IMR-90 (cell line): ENCODE measurements at regions not wholly inside any gene's neighbourhood (a gene's known extent, or its start where the extent isn't known, plus 50 kb on each side); places are given as distances from the start of the nearest gene placed in this dataset.

Experiments used
- ATAC-seq: fragments of 200-7000 bp; cut with Tn5 transposase; 2 replicates; pipeline ENCODE4 v1.9.1; 2020; ENCODE audit warnings: low read depth, mild to moderate bottlenecking, moderate library complexity
- BruUV-seq: library from RNA; stranded (reverse); fragments of 400-500 nt; replicated peaks from 2 replicates; lab custom pipeline; 2021; lab: Mats Ljungman, UMichigan
- CTCF ChIA-PET: fragments of 300-600 bp; formaldehyde crosslinking; extraction: SDS; loops from one replicate; lab custom pipeline; 2021; ENCODE audit warnings: antibody characterized with exemption; lab: Yijun Ruan, JAX
- POLR2A ChIA-PET: fragments of 300-600 bp; sonication (Branson Sonifier 250); formaldehyde crosslinking; loops from one replicate; lab custom pipeline; 2022; ENCODE audit warnings: antibody characterized with exemption; ENCODE audit not compliant: unreplicated experiment; lab: Charles Lee
- DNase-seq: peaks from one replicate; pipeline ENCODE4 v3.0.0; 2013
- H2AFZ ChIP-seq: replicated peaks from 2 replicates; pipeline ENCODE3; 2013; ENCODE audit warnings: low read length, mild to moderate bottlenecking; ENCODE audit not compliant: poor library complexity
- H2AK5ac ChIP-seq: 2 replicates; pipeline ENCODE4 v1.6.1; 2013; ENCODE audit warnings: low read depth, low read length, inconsistent platforms
- H2AK9ac ChIP-seq: replicated peaks from 2 replicates; pipeline ENCODE3; 2013; ENCODE audit warnings: mild to moderate bottlenecking, low read depth, low read length, moderate library complexity; ENCODE audit not compliant: poor library complexity
- H2BK120ac ChIP-seq: 2 replicates; pipeline ENCODE4 v1.6.1; 2013; ENCODE audit warnings: low read depth, low read length, inconsistent platforms
- H2BK15ac ChIP-seq: 3 replicates; pipeline ENCODE4 v1.6.1; 2013; ENCODE audit warnings: low read depth, low read length, inconsistent platforms
- H2BK20ac ChIP-seq: 2 replicates; pipeline ENCODE4 v1.6.1; 2013; ENCODE audit warnings: low read depth, mild to moderate bottlenecking, inconsistent platforms, low read length, moderate library complexity
- H2BK5ac ChIP-seq: 2 replicates; pipeline ENCODE4 v1.6.1; 2013; ENCODE audit warnings: mild to moderate bottlenecking, low read depth, low read length, inconsistent platforms; ENCODE audit not compliant: poor library complexity, severe bottlenecking
- H3K14ac ChIP-seq: replicated peaks from 2 replicates; pipeline ENCODE4 v1.6.1; 2013; ENCODE audit warnings: low read depth, low read length, inconsistent platforms
- H3K18ac ChIP-seq: 2 replicates; pipeline ENCODE4 v1.6.1; 2013; ENCODE audit warnings: low read depth, low read length, control low read depth
- H3K23ac ChIP-seq: 2 replicates; pipeline ENCODE4 v1.6.1; 2013; ENCODE audit warnings: low read depth, low read length, inconsistent platforms
- H3K27ac ChIP-seq: 2 replicates; pipeline ENCODE4 v1.5.1; 2013; ENCODE audit warnings: mild to moderate bottlenecking, control low read depth, low read length; ENCODE audit not compliant: insufficient read depth
- H3K27me3 ChIP-seq: 2 replicates; pipeline ENCODE4 v1.6.1; 2013; ENCODE audit warnings: low read length; ENCODE audit not compliant: control insufficient read depth, insufficient read depth
- H3K36me3 ChIP-seq: 2 replicates; pipeline ENCODE4 v1.6.1; 2013; ENCODE audit warnings: low read length, mixed read lengths; ENCODE audit not compliant: control insufficient read depth, insufficient read depth
- H3K4ac ChIP-seq: 2 replicates; pipeline ENCODE4 v1.6.1; 2013; ENCODE audit warnings: low read depth, low read length, inconsistent platforms
- H3K4me1 ChIP-seq: 2 replicates; pipeline ENCODE4 v1.6.1; 2013; ENCODE audit warnings: low read length, mixed read lengths; ENCODE audit not compliant: control insufficient read depth, insufficient read depth
- H3K4me2 ChIP-seq: 2 replicates; pipeline ENCODE4 v1.6.1; 2013; ENCODE audit warnings: low read depth, mild to moderate bottlenecking, control low read depth, low read length, moderate library complexity
- H3K4me3 ChIP-seq: 2 replicates; pipeline ENCODE4 v1.5.1; 2013; ENCODE audit warnings: low read depth, mild to moderate bottlenecking, control low read depth, low read length, moderate library complexity; ENCODE audit not compliant: insufficient read depth
- H3K56ac ChIP-seq: 2 replicates; pipeline ENCODE4 v1.6.1; 2013; ENCODE audit warnings: low read length, inconsistent platforms; ENCODE audit not compliant: insufficient read depth; ENCODE audit errors: extremely low read depth
- H3K79me1 ChIP-seq, 2 experiments: 2 replicates each; pipeline ENCODE4 v1.6.1; 2013; ENCODE audit warnings: low read length in 2 of 2, inconsistent platforms in 1 of 2, low read depth in 1 of 2
- H3K9ac ChIP-seq: 2 replicates; pipeline ENCODE4 v1.6.1; 2013; ENCODE audit warnings: low read depth, low read length, control low read depth
- H3K9me1 ChIP-seq: 2 replicates; pipeline ENCODE4 v1.6.1; 2013; ENCODE audit warnings: low read length, inconsistent platforms; ENCODE audit not compliant: insufficient read depth
- H3K9me3 ChIP-seq: 2 replicates; pipeline ENCODE4 v1.6.1; 2013; ENCODE audit warnings: low read length; ENCODE audit not compliant: control insufficient read depth, insufficient read depth
- H4K20me1 ChIP-seq: 2 replicates; pipeline ENCODE4 v1.6.1; 2013; ENCODE audit warnings: low read length, inconsistent platforms; ENCODE audit not compliant: insufficient read depth
- H4K5ac ChIP-seq: 2 replicates; pipeline ENCODE4 v1.6.1; 2013; ENCODE audit warnings: mild to moderate bottlenecking, low read depth, low read length, control low read depth
- H4K8ac ChIP-seq, 2 experiments: 2 replicates each; pipeline ENCODE4 v1.6.1; 2013; ENCODE audit warnings: low read depth in 2 of 2, low read length in 2 of 2, control low read depth in 1 of 2, inconsistent platforms in 1 of 2
- H4K91ac ChIP-seq: 2 replicates; pipeline ENCODE4 v1.6.1; 2013; ENCODE audit warnings: low read depth, low read length, inconsistent platforms; ENCODE audit not compliant: insufficient read depth
- BHLHE40 ChIP-seq: fragments of 150-350 bp; IDR thresholded peaks from 2 replicates; pipeline ENCODE4 v1.6.1; 2016; ENCODE audit warnings: mild to moderate bottlenecking, low read depth, low read length
- FOS ChIP-seq: fragments of 150-350 bp; IDR thresholded peaks from 2 replicates; pipeline ENCODE4 v1.6.1; 2016; ENCODE audit warnings: low read depth, low read length
- MAFK ChIP-seq: IDR thresholded peaks from 2 replicates; pipeline ENCODE4 v1.6.1; 2012; ENCODE audit warnings: low read depth, low read length, improper control_type of control experiment
- MAZ ChIP-seq: IDR thresholded peaks from 2 replicates; pipeline ENCODE4 v1.6.1; 2012; ENCODE audit warnings: low read depth, mild to moderate bottlenecking, low read length, improper control_type of control experiment, moderate library complexity, borderline replicate concordance
- MXI1 ChIP-seq: IDR thresholded peaks from 2 replicates; pipeline ENCODE4 v1.6.1; 2012; ENCODE audit warnings: low read depth, mild to moderate bottlenecking, low read length, moderate library complexity, borderline replicate concordance
- NFE2L2 ChIP-seq: fragments of 150-350 bp; IDR thresholded peaks from 2 replicates; pipeline ENCODE4 v1.6.1; 2016; ENCODE audit warnings: low read depth, mild to moderate bottlenecking, low read length
- POLR2A ChIP-seq: IDR thresholded peaks from 2 replicates; pipeline ENCODE4 v1.6.1; 2012; ENCODE audit warnings: mild to moderate bottlenecking, low read depth, low read length
- RAD21 ChIP-seq: IDR thresholded peaks from 2 replicates; pipeline ENCODE4 v1.6.1; 2012; ENCODE audit warnings: low read length, improper control_type of control experiment
- WGBS, 2 experiments: methylation state at CpG; one replicate each; pipeline versions ENCODE4 v1.1.5 to v1.1.7; 2013; ENCODE audit warnings: missing lambda C conversion rate in 2 of 2; ENCODE audit not compliant: insufficient read length in 1 of 2; ENCODE audit errors: extremely low coverage in 2 of 2; 5-methylcytosine and 5-hydroxymethylcytosine counted together
- dilution Hi-C: fragments of 300-500 bp; cut with HindIII; formaldehyde crosslinking; loops from one replicate; pipeline ENCODE4 v1.14.3; 2018; ENCODE audit warnings: low sequenced_read_pairs; ENCODE audit not compliant: unreplicated experiment
- in situ Hi-C: fragments of 300-500 bp; cut with MboI; formaldehyde crosslinking; loops from 3 replicates; pipeline ENCODE4 v1.14.3; 2019; ENCODE audit warnings: low sequenced_read_pairs, inconsistent platforms, mixed read lengths
- intact Hi-C: fragments of 100-400 bp; cut with micrococcal nuclease; formaldehyde crosslinking; loops from 2 replicates; pipeline ENCODE4 v1.10.0; 2022

GRCh38 chr4:32790803-32791202 lies 2070.6 kb downstream of the PCDH7 start:
- Histone ChIP-seq H2AK9ac (no peak overlapping the region), H3K4me2 (no peak overlapping the region), H2BK20ac (no peak overlapping the region), H3K9me1 (no peaks in the 10 kb centered on the region), H2BK120ac (no peak overlapping the region), H3K79me1 (no peaks in the 10 kb centered on the region), H3K56ac (no peak overlapping the region), H2AFZ (no peak overlapping the region), H3K27ac (no peak overlapping the region), H3K18ac (no peak overlapping the region), H3K27me3 (no peaks in the 10 kb centered on the region), H2AK5ac (no peak overlapping the region), H4K5ac (no peak overlapping the region), H3K4me3 (no peak overlapping the region), H3K4me1 (no peaks in the 10 kb centered on the region), H3K23ac (no peak overlapping the region), H3K14ac (no peak overlapping the region), H3K4ac (no peak overlapping the region), H4K8ac (no peak overlapping the region), H3K9ac (no peak overlapping the region), H4K20me1 (no peaks in the 10 kb centered on the region), H3K9me3 (no peaks in the 10 kb centered on the region), H2BK15ac (no peak overlapping the region), H3K36me3 (no peaks in the 10 kb centered on the region), H4K91ac (no peak overlapping the region), H2BK5ac (no peak overlapping the region)
- TF ChIP-seq MAFK (no peak), POLR2A (no peak), FOS (no peak), NFE2L2 (no peak), MXI1 (no peak), BHLHE40 (no peak), RAD21 (no peak), MAZ (no peak)
- ChIA-PET CTCF (no interaction called here), POLR2A (no interaction called here)
- dilution Hi-C loops (no loop called here), intact Hi-C loops (no loop called here), in situ Hi-C loops (no loop called here)
- ATAC-seq: no peak
- no TSS peak for BruUV-seq
- no peak for DNase-seq
- no CpG with 5 or more reads among the region's 1 CpG for WGBS, 2 experiments
